ENCODE measurements at regions not wholly inside any gene's neighbourhood (a gene's known extent, or its start where the extent isn't known, plus 50 kb on each side); places are given as distances from the start of the nearest gene placed in this dataset.

DNA sequence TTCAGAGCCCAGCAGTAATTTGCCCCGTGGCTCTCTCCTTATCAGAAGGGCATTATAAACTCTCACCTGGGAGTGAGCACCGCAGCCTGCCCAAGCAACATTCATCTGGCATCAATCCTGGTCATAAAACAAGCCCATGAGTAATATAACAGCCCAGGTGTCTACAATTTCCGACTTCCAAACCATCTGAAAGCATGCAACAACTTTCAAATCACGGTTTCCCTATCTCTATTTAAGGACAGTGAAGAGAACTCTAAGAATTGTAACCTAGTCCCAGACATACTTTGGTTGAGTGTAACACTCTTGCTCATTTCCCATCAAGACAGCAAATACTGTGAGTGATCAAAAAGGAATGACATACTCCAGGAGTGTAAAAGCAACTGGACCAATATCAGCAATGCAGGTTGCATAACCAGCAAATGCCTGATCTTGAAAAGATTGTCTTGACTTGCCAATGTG, 487.4 kb upstream of the SOX9 start:
- TF ChIP-seq, protein P1, sequence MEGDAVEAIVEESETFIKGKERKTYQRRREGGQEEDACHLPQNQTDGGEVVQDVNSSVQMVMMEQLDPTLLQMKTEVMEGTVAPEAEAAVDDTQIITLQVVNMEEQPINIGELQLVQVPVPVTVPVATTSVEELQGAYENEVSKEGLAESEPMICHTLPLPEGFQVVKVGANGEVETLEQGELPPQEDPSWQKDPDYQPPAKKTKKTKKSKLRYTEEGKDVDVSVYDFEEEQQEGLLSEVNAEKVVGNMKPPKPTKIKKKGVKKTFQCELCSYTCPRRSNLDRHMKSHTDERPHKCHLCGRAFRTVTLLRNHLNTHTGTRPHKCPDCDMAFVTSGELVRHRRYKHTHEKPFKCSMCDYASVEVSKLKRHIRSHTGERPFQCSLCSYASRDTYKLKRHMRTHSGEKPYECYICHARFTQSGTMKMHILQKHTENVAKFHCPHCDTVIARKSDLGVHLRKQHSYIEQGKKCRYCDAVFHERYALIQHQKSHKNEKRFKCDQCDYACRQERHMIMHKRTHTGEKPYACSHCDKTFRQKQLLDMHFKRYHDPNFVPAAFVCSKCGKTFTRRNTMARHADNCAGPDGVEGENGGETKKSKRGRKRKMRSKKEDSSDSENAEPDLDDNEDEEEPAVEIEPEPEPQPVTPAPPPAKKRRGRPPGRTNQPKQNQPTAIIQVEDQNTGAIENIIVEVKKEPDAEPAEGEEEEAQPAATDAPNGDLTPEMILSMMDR (IDR thresholded peaks at IDR 0.05; ENCODE audit: low read depth, low read length, missing input control) = no peak
- TF ChIP-seq JUND (IDR thresholded peaks at IDR 0.05) (no peak), ATF3 (IDR thresholded peaks at IDR 0.05) (no peak), YY1 (IDR thresholded peaks at IDR 0.05) (no peak), ZBTB33 (IDR thresholded peaks at IDR 0.05) (no peak)
- TF ChIP-seq, protein P2, sequence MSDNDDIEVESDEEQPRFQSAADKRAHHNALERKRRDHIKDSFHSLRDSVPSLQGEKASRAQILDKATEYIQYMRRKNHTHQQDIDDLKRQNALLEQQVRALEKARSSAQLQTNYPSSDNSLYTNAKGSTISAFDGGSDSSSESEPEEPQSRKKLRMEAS (IDR thresholded peaks at IDR 0.05) = no peak

Measured in liver (tissue), 3 donors.